HUES48 (cell line): ENCODE measurements at regions not wholly inside any gene's neighbourhood (a gene's known extent, or its start where the extent isn't known, plus 50 kb on each side); places are given as distances from the start of the nearest gene placed in this dataset.

Experiments
- H3K27ac ChIP-seq: one replicate; pipeline ENCODE4 v1.7.0; 2013; ENCODE audit warnings: low read depth, low read length, inconsistent platforms
- H3K27me3 ChIP-seq: 2 replicates; pipeline ENCODE4 v1.6.1; 2013; ENCODE audit warnings: mild to moderate bottlenecking, low read length; ENCODE audit not compliant: control insufficient read depth, insufficient read depth
- H3K36me3 ChIP-seq: 2 replicates; pipeline ENCODE4 v1.6.1; 2013; ENCODE audit warnings: low read length; ENCODE audit not compliant: control insufficient read depth, insufficient read depth
- H3K4me1 ChIP-seq: 2 replicates; pipeline ENCODE4 v1.6.1; 2013; ENCODE audit warnings: mild to moderate bottlenecking, low read length; ENCODE audit not compliant: control insufficient read depth, insufficient read depth
- H3K4me3 ChIP-seq: 2 replicates; pipeline ENCODE4 v1.5.1; 2013; ENCODE audit warnings: mild to moderate bottlenecking, low read depth, low read length
- H3K9ac ChIP-seq: 2 replicates; pipeline ENCODE4 v1.6.1; 2013; ENCODE audit warnings: mild to moderate bottlenecking, low read depth, low read length, moderate library complexity
- H3K9me3 ChIP-seq: 2 replicates; pipeline ENCODE4 v1.6.1; 2013; ENCODE audit warnings: low read length; ENCODE audit not compliant: control insufficient read depth, insufficient read depth

DNA sequence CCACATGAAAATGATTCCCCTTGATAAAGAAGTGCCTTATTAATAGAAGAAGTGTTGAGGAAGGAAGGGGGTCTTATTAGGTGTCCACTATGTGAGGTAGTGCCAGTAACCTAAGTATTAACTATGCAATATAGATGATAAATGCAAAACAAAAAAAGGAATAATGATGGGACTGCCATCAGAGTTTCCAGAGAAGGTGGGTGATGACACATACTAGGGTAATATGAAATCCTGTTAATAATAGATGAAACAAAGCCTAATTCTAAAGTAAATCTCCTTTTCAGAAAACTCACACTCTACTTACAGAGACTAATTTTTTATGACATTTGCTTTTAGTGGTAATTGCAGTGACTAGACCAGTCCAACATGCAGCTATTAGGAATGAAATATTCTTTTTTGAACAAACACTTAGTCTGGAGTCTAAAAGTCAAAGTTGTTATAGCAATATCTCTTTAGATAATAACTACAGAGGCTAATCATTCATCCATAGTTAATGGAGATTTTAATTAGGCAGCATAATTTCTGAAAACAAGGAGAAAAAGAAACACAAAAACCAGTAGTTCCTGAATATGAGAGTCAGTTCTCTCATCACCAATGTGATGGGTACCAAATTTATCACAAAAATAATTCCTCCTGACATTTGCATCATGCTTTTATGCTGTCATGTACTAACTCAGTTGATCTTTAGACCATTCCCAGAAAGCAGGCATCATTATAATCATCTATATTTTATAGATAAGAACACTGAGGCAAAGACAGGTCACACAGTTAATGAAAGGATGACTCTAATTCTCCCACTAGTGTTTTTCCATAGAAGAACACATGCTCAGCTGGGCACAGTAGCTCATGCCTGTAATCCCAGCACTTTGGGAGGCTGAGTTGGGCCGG, 208.8 kb upstream of the ARG1 start:
- H3K4me3 ChIP-seq: no peak overlapping the region
- no peak overlapping the region for H3K27ac ChIP-seq
- no peak overlapping the region for H3K9ac ChIP-seq
- no peaks in the 10 kb centered on the region; the same call in 1 of the 2 replicates for H3K27me3 ChIP-seq
- H3K4me1 ChIP-seq: peaks cover 5% of the 10 kb centered on the region; the same call in 1 of the 2 replicates
- no peaks in the 10 kb centered on the region for H3K36me3 ChIP-seq
- no peaks in the 10 kb centered on the region for H3K9me3 ChIP-seq

- no peak overlapping the region for H3K27ac ChIP-seq
- H3K9ac ChIP-seq: no peak overlapping the region
Measured at GRCh38 chr6:131366223-131366622, 206.8 kb upstream of the ARG1 start.

DNA sequence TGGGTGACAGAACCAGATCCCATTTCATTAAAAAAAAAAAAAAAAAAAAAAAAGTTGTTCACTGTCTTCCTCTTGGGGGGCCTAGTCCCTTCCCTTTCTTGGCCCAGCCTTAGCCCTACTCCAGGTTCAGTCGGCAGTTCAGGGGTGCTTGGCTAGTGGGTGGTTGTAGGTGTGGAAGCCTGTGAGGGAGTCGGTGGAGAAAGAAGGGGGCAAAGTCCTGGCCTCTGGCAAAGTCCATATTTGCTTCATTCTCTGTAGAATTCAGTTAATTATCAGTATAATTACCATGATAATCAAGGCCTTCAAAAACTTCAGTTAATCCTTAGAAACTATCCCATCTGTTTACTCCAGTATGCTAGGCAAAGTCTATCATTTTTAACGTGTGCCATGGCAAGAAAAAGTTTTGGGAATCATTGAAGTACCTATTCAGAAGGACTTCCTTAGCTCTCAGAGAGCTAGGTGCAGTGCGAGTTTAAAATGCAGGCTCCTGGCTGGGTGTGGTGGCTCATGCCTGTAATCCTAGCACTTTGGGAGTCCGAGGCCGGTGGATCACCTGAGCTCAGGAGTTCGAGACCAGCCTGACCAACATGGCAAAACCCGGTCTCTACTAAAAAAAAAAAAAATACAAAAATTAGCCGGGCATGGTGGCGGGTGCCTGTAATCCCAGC, 205.7 kb upstream of the ARG1 start:
- Histone ChIP-seq H3K4me1 (peaks cover 5% of the 10 kb centered on the region; the same call in 1 of the 2 replicates), H3K36me3 (no peaks in the 10 kb centered on the region), H3K27me3 (no peaks in the 10 kb centered on the region), H3K9me3 (peaks cover 5% of the 10 kb centered on the region; the same call in 1 of the 2 replicates), H3K9ac (no peak overlapping the region), H3K4me3 (no peak overlapping the region), H3K27ac (no peak overlapping the region)

More at GRCh38 chr6:131366223-131366622, 206.8 kb upstream of the ARG1 start:
- H3K4me3 ChIP-seq: no peak overlapping the region
- H3K36me3 ChIP-seq: no peaks in the 10 kb centered on the region
- H3K4me1 ChIP-seq: peaks cover 5% of the 10 kb centered on the region; the same call in 1 of the 2 replicates
- H3K27me3 ChIP-seq: no peaks in the 10 kb centered on the region; the same call in 1 of the 2 replicates
- peaks cover 5% of the 10 kb centered on the region; the same call in 1 of the 2 replicates for H3K9me3 ChIP-seq

GRCh38 chr6:131368198-131368911, 204.7 kb upstream of the ARG1 start:
- no peak overlapping the region for H3K27ac ChIP-seq

DNA sequence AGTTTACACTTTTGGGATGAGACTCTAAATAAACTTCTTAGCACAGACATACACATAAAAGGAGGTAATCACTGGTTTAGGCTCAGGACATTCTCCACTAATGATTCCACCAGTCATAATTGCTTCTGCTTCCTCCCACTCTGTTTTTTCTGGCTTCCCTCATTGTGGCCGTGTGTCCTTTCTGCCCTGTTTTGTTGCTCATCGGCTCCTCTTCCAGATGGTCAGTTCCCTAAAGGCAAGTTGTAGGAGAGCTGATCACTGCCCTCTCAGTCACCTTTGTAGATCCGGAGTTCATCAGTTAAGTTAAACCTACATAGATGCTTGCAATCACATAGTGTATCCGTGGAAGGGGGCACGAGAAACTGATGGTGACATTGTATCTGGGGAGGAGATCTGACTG, 200.5 kb upstream of the ARG1 start:
- no peaks in the 10 kb centered on the region for H3K27me3 ChIP-seq
- peaks cover 5% of the 10 kb centered on the region; the same call in 1 of the 2 replicates for H3K9me3 ChIP-seq
- no peak overlapping the region for H3K9ac ChIP-seq
- no peaks in the 10 kb centered on the region for H3K36me3 ChIP-seq
- H3K4me1 ChIP-seq: peaks cover 5% of the 10 kb centered on the region; the same call in 1 of the 2 replicates
- H3K4me3 ChIP-seq: no peak overlapping the region
- H3K27ac ChIP-seq: no peak overlapping the region

More at GRCh38 chr6:131368198-131368911, 204.7 kb upstream of the ARG1 start:
- Histone ChIP-seq H3K4me1 (peaks cover 5% of the 10 kb centered on the region; the same call in 1 of the 2 replicates), H3K9me3 (peaks cover 5% of the 10 kb centered on the region; the same call in 1 of the 2 replicates), H3K36me3 (no peaks in the 10 kb centered on the region), H3K4me3 (no peak overlapping the region), H3K9ac (no peak overlapping the region), H3K27me3 (no peaks in the 10 kb centered on the region)

DNA sequence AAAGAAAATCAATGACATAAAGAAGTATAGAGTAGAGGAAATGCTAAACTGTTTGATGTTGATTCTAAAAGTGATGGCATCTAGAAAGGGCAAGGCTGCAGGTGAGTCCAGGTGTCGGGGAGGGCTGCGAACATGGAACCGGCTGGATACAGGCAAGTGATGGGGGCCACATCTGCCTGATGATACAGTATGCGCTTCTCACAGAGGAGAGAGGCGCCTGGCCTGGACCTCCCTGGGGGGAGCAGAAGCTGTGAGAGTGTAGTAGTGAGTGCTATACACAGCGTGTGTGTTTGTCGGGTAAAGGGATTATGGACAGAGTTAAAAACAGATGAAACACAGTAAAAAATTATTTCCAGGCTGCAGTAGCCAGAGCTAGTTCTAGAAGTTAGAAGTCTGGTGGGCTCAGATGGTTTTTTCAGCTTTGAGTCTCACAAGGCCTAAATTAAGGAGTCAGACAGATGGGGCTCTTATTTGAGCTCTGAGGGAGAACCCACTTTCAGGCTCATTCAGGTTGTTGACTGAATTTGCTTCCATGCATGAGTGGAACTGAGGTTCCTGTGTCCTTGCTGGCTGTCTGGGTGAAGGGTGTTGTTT, 195.8 kb upstream of the ARG1 start:
- no peaks in the 10 kb centered on the region for H3K27me3 ChIP-seq
- H3K4me3 ChIP-seq: no peak overlapping the region
- no peak overlapping the region for H3K27ac ChIP-seq
- H3K4me1 ChIP-seq: no peaks in the 10 kb centered on the region
- no peaks in the 10 kb centered on the region for H3K36me3 ChIP-seq
- H3K9ac ChIP-seq: no peak overlapping the region
- no peaks in the 10 kb centered on the region for H3K9me3 ChIP-seq

DNA sequence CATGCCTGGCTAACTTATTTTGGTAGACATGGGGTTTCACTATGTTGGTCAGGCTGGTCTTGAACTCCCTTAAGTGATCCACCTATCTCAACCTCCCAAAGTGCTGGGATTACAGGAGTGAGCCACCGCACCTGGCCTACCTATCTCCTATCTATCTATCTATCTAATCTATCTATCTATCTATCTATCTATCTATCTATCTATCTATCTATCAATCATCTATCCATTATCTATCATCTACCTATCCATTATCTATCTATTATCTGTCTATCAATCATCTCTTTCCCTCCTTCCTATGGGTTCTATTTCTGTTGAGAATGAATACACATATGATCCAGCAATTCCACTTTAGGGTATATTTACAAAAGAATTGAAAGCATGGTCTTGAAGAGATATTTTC, 194.2 kb upstream of the ARG1 start:
- Histone ChIP-seq H3K9ac (no peak overlapping the region), H3K4me1 (0 out of 2 replicates have a peak, but pooled peaks cover under 1% of the 10 kb centered on the region), H3K9me3 (no peaks in the 10 kb centered on the region), H3K36me3 (no peaks in the 10 kb centered on the region), H3K27me3 (no peaks in the 10 kb centered on the region), H3K27ac (no peak overlapping the region), H3K4me3 (no peak overlapping the region)

DNA sequence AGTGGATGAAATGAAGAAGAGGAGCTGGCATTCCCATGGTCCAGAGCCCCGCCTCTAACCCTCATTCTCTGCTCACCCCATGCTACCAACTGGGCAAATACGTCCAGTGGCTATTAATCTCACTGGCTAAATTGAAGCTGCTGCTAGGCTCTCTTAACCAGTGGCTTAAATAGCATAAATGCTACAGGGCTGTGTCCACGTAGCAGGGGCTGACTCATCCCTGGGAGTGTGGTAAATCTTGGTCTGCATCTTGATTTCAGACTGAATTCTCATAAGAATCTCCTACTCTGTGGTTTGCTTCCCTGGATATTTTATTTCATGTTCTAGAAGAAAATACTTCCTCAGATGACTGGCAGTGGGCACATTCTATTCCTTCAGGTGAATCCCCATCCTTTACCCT, 193.1 kb upstream of the ARG1 start:
- no peaks in the 10 kb centered on the region for H3K9me3 ChIP-seq
- H3K4me3 ChIP-seq: no peak overlapping the region
- no peaks in the 10 kb centered on the region for H3K36me3 ChIP-seq
- H3K9ac ChIP-seq: no peak overlapping the region
- H3K27me3 ChIP-seq: no peaks in the 10 kb centered on the region
- H3K27ac ChIP-seq: no peak overlapping the region
- H3K4me1 ChIP-seq: peaks cover 6% of the 10 kb centered on the region; the same call in 1 of the 2 replicates

- Histone ChIP-seq H3K4me1 (peaks cover 6% of the 10 kb centered on the region; the same call in 1 of the 2 replicates), H3K27ac (no peak overlapping the region), H3K27me3 (no peaks in the 10 kb centered on the region), H3K4me3 (no peak overlapping the region), H3K9me3 (no peaks in the 10 kb centered on the region), H3K9ac (no peak overlapping the region), H3K36me3 (no peaks in the 10 kb centered on the region)
Measured at GRCh38 chr6:131381052-131381708, 191.8 kb upstream of the ARG1 start.

DNA sequence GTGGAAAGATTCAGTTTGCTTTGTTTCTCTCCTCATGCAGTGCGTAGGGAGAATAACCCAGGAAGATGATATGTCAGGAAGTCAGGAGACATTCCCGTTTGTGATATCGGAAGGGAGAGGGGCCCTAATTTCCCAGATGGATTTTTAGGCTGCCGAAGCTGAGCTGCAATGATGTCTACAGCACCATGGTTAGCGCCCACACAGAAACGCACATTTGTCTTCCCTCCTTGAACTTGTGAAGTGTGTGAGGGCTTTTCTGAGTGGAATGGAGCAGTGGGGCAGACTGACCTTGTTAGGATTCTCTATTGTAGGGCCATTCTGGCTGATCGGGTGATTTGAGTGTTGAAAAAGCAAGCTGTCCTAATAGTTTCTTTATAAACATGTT, 191.3 kb upstream of the ARG1 start:
- H3K4me3 ChIP-seq: no peak overlapping the region

More for the DNA sequence above, 191.3 kb upstream of the ARG1 start:
- Histone ChIP-seq H3K36me3 (no peaks in the 10 kb centered on the region), H3K27ac (no peak overlapping the region), H3K9ac (no peak overlapping the region), H3K9me3 (no peaks in the 10 kb centered on the region), H3K4me1 (peaks cover 6% of the 10 kb centered on the region; the same call in 1 of the 2 replicates), H3K27me3 (no peaks in the 10 kb centered on the region)
